ENCODE measurements at regions not wholly inside any gene's neighbourhood (a gene's known extent, or its start where the extent isn't known, plus 50 kb on each side); places are given as distances from the start of the nearest gene placed in this dataset.
"Not testable (repeated sequence)": the region's sequence is repeated elsewhere in the genome, so short reads cannot be mapped to it uniquely, and the experiment has no call there.

DNA sequence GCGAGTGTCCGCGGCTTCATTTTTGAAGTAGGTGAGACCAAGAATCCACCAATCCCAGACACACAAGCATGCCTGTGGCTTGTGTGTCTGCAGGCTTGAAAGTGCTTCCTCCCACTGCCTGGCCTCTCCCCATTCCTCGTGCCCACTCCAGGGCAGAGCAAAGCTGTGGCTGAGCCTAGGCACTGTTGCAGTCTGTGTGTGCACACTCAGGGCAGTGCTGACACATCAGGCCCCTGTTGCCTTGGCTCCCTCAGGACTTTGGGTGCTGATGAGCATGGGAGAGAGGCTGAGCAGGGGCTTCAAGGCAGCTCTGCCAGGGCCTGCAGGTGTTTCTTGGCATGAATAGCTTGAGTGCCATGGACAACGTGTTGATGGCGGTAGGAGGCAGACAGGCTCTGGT, 776.7 kb downstream of the CDH11 start:
- Histone ChIP-seq H3K4me3 (no peak overlapping the region), H3K27ac (no peak overlapping the region)
- TF ChIP-seq, protein P1, sequence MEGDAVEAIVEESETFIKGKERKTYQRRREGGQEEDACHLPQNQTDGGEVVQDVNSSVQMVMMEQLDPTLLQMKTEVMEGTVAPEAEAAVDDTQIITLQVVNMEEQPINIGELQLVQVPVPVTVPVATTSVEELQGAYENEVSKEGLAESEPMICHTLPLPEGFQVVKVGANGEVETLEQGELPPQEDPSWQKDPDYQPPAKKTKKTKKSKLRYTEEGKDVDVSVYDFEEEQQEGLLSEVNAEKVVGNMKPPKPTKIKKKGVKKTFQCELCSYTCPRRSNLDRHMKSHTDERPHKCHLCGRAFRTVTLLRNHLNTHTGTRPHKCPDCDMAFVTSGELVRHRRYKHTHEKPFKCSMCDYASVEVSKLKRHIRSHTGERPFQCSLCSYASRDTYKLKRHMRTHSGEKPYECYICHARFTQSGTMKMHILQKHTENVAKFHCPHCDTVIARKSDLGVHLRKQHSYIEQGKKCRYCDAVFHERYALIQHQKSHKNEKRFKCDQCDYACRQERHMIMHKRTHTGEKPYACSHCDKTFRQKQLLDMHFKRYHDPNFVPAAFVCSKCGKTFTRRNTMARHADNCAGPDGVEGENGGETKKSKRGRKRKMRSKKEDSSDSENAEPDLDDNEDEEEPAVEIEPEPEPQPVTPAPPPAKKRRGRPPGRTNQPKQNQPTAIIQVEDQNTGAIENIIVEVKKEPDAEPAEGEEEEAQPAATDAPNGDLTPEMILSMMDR (IDR thresholded peaks at IDR 0.05) = no peak
- no peak for DNase-seq (ENCODE audit: low spot score)

DNA sequence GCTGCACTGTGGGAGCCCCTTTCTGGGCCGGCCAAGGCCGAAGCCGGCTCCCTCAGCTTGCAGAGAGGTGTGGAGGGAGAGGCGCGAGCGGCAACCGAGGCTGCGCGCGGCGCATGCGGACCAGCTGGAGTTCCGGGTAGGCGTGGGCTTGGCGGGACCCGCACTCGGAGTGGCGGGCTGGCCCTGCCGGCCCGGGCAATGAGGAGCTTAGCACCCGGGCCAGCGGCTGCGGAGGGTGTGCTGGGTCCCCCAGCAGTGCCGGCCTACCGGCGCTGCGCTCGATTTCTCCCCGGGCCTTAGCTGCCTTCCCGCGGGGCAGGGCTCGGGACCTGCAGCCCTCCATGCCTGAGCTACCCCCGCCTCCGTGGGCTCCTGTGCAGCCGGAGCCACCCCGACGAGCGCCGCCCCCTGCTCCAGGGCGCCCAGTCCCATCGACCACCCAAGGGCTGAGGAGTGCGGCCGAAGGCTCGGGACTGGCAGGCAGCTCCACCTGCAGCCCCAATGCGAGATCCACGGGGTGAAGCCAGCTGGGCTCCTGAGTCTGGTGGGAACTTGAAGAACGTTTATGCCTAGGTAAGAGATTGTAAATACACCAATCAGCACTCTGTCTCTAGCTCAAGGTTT, 777.9 kb downstream of the CDH11 start:
- DNase-seq (ENCODE audit: low spot score); H3K4me3 ChIP-seq; H3K27ac ChIP-seq: not testable (repeated sequence)

DNA sequence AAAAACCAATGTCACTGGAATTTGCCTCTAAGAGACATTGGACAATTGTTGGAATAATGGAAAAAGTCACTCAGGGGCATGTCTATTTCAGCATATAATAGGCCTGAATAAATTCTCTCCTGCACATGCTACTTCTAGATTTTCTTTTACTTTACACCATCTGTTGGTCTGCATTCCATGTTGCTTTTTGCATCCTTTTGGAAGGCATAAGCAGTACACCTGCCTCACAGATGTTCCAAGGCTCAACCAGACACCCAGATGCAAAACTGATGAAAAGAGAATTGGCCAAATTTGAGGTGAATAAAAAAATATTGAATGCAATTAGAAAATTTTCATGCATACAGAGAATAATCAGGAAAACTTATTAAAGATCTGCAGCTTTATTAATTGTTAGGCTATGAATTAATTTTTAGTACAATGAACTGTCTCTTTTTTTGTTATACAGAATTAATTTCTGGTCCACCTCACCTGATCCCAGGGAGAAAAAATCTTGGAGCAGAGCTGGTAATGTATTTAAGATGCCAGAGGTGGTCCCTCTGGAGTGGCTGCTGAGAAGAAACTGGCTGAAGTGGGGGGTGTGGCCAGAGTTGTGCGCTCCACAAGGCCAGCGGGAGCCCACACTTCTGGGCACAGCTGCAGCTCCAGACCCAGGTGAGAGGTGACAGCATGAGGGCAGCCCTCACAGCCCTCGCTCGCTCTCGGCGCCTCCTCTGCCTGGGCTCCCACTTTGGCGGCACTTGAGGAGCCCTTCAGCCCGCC, 778.6 kb downstream of the CDH11 start:
- TF ChIP-seq, protein P1 (IDR thresholded peaks at IDR 0.05) = no peak
- H3K27ac ChIP-seq = no peak overlapping the region
- no peak for DNase-seq (ENCODE audit: low spot score)
- H3K4me3 ChIP-seq = no peak overlapping the region

DNA sequence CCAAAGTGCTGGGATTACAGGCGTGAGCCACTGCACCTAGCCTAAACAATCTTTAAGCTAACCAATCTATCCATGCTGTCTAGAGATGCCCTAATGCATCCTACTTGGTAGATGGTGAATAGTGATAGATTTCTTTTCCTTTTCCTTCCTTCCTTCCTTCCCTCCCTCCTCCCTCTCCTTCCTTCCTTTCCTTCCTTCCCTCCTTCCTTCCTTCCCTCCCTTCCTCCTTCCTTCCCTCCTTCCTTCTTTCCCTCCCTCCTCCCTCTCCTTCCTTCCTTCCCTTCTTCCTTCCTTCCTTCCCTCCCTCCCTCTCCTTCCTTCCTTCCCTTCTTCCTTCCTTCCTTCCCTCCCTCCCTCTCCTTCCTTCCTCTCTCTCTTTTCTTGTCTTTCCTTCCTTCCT, 780.5 kb downstream of the CDH11 start:
- not testable (repeated sequence) for H3K27ac ChIP-seq; DNase-seq (ENCODE audit: low spot score); H3K4me3 ChIP-seq

DNA sequence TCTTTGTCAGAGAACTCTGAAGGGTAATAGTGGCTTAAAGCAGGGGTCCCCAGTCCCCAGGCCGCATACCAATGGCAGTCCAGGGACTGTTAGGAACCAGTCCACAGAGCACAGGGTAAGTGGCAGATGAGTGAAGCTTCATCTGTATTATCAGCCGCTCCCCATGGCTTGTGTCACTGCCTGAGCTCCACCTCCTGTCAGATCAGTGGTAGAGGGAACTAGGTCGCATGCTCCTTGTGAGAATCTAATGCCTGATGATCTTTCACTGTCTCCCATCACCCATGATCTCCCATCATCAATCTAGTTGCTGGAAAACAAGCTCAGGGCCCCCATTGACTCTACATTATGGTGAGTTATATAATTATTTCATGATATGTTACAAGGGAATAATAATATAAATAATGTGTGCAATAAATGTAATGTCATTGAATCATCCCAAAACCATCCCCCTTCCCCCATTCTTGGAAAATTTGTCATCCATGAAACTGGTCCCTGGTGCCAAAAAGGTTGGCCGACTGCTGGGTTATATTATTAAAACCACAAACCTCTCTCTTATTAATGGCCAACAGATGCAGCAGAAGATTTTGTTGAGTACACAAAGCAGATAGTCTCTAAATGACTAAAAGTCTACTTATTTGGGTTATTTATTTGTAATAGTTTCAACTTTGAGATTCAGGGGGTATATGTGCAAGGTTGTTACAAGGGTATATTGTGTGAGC, 782.7 kb downstream of the CDH11 start:
- no peak overlapping the region for H3K27ac ChIP-seq
- TF ChIP-seq, protein P1 (IDR thresholded peaks at IDR 0.05) = no peak
- no peak overlapping the region for H3K4me3 ChIP-seq
- no peak for DNase-seq (ENCODE audit: low spot score)

DNA sequence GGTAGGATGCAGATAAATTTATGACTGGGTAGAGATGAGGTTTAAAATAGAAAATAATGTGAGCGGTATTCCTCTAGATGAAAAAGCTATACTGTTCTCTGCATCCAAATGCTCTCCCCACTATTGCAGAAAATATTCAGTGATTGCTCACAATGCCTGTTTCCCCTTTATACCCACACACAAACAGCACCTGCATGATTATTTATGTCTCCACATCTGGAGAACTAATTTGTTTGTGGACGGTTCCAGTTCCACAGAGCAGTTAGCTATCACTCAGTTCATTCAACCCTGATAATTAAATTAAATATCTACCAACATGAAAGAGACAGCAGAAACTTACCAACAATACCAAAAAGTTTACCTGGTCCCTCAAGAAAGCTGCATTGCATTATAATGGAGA, 800.0 kb downstream of the CDH11 start:
- TF ChIP-seq, protein P1 (IDR thresholded peaks at IDR 0.05) = no peak
- DNase-seq (ENCODE audit: low spot score) = no peak
- Histone ChIP-seq H3K4me3 (no peak overlapping the region), H3K27ac (no peak overlapping the region)

DNA sequence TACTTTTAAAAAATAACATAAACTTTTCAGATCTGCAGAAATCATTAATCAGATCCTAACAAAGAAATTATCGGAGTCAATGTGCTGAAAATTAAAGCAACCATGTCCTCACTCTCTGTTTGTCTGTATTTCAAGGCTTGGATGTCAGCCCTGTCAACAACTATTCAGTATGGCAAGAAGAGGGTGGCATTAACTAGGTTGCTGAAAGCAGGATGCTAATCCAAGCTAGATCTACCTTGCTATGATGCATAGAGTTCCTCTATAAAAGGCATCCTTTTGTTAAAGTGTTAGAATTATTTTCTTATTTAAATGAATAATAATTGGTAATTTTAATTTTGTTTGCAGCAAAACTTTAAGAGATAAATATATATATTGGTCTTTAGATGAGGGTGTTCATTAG, 800.8 kb downstream of the CDH11 start:
- Histone ChIP-seq H3K27ac (no peak overlapping the region), H3K4me3 (no peak overlapping the region)
- no peak for DNase-seq (ENCODE audit: low spot score)
- TF ChIP-seq, protein P1 (IDR thresholded peaks at IDR 0.05) = no peak

DNA sequence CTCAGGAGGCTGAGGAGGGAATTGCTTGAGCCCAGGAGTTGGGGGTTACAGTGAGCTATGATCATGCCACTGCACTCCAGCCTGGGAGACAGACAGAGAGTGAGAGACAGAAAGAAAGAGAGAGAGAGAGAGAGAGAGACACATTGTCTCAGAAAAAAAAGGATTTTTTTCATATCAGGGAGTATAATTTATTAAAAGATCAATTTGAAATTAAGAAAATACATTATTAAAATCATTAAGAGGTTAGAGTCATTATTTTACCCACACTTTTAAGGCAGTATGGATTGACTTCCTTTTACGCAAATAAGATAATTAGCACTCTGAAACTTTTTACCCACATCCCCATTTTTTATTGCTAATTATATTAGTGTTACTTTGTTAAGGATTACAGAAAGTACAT, 804.3 kb downstream of the CDH11 start:
- no peak overlapping the region for H3K27ac ChIP-seq
- no peak overlapping the region for H3K4me3 ChIP-seq
- TF ChIP-seq, protein P1 (IDR thresholded peaks at IDR 0.05) = no peak
- DNase-seq (ENCODE audit: low spot score) = no peak
